Activated CD4-positive, alpha-beta T cell treated with anti-CD3 and anti-CD28 coated beads, Interleukin-2, amount 50 U/mL, for 48 hours (primary cell): ENCODE measurements at regions not wholly inside any gene's neighbourhood (a gene's known extent, or its start where the extent isn't known, plus 50 kb on each side); places are given as distances from the start of the nearest gene placed in this dataset.

Source experiments
- DNase-seq, 2 experiments: peaks; one replicate each; pipeline ENCODE4 v3.0.0-alpha.2; 2020

DNA sequence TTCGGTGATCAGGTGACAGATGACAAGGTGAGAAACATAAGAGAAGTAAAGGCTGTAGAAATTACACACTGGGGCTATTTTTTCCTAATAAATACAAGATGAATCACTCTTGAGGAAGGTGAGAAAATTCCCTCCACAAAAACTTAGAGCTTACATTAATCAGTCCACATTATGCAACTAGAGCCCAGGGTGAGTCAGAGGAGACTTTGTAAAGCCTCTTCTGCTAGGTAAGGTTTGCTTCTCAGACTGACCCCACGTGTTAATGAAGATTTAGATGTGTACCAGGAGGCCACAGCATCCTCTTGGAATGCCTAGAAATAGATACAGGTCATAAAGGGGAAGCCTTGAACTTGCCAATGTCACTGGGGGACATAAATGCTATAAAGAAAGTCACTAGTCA is 396.0 kb upstream of the SMIM31 start:
- DNase-seq: no peak

DNA sequence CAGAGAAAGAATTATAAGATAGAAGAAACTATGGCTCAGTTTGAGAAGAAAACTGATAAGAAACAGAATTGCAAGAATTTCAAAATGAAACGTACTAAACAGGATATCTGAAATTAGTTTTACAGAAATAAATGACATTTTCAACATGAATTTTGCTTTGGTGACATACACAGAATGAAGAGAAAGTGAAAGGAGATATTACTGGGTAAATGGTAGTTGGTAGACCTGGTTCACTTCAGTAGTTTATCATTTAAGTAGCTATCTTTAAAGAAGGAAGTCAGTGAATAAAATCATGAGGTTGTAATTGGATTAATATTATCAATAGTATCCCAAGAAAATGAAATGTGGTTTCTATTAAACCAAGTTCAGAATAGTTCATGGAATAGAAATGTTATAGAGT is 395.5 kb upstream of the SMIM31 start:
- no peak for DNase-seq

DNA sequence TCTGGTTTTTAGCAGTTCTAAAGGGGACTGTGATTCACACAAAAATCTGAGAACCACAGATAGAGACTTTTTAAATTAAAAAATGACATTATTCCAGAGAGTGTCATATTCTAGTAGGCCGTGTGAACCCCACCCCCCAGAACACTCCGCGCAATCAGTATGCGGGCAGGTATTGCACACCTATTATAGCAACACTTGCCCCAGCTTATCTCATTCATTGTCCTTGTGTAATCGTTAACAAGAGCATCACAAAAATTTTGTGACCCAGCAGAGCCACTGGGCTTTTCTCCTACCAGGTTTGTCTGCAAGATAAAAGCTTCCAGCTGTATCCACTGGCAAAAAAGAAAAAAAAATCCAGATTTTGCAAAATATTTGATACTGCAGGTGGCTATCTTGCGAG is 394.1 kb upstream of the SMIM31 start:
- DNase-seq: no peak

DNA sequence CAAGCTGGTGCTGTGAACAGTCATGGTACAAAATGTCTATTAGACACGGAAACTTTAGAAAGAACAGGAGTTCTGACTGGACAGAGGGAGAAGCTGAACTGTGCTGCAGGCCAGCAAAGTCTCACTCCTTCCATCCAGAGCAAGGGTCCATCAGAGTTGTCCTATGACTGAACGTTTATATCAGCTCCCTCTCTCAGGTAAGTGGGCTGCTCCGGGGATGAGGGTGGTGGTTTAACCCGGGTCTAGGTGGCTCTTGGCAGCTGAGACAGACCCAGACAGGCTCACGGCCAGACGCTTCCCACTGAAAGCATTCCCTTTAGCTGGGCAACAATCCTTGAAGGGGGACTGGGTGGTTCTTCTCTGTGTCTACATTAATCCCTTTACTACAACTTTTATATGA is 385.0 kb upstream of the SMIM31 start:
- DNase-seq: no peak

DNA sequence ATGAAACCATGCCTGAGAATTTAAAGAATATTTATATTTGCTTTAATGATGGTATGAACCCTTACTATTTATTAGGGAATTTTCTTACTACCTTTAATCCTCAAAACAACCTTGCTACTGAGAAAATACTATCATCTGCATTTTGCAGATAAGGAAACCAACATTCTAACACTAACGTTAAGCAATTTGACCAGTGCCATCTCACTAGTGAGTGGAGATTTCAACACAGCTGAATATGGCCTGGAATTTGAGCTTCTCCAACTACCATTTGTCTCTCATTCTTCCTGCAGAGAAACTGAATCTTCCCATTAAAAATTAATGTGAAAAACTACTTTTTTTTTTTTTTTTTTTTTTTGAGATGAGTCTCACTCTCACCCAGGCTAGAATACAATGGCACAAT is 380.9 kb upstream of the SMIM31 start:
- no peak for DNase-seq

DNA sequence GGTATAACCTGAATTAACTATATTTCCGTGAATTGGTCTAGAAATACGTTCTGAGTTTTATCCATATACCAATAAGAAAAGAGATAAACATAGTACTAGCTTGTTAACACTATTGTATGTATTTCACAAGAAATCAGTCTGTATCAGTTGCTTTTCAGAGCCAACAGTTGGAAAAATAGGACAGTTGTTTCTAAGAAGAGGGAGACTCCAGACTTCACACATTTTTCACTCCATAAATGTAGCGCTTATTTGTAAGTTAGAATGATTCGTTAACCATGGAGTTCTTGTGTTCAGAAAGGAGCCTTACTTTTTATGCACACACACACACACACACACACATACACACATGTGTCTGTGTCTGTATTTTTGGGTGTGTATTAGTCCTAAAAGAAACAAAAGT is 376.7 kb upstream of the SMIM31 start:
- DNase-seq: no peak

DNA sequence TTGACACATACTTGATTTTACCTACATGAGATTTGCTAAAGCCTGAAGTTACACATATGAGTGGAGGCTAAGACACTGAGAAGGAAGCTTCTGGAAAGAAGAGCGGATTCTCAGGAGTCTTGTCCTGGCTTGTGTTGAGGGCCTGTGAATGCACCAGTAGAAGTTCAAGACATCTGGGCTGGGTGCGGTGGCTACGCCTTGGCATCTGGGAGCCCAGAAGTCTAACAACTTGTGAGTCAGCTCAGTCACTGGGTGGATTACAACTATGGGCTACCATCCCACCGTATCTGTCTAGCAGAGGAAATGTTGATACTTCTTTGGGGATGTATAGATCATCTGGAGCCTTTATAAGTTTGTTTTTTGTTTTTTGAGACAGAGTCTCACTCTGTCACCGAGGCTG is 375.6 kb upstream of the SMIM31 start:
- no peak for DNase-seq

DNA sequence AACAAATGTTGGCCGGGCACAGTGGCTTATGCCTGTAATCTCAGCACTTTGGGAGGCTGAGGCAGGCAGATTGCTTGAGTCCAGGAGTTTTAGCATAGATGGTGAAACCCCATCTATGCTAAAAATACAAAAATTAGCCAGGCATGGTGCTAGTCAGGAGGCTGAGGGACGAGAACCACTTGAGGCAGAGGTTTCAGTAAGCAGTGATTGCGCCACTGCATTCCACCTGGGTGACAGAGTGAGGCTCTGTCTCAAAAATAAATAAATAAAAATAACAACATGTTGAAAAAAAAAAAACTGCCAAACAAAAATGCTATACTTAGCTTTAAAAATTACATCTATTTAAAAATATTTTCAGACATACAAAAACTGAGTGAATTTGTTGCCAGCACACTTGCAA is 374.2 kb upstream of the SMIM31 start:
- DNase-seq: no peak

DNA sequence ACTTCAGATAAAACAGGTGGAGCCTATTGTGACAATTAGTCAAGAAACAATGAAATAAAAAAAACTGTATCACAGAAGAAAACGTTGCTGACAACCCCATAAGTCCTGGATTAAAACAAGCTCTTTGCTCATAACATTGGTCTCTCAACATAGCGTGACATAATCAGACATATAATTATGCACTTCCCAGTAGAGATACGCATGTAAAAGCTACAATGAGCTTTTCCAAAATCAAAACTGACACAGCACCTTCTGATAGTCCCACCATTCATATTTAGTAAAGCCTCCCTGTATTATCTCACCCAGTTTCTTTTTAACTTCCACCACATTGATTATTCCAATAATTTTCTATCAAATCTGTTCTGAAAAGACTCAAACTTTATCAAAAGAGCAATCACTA is 372.1 kb upstream of the SMIM31 start:
- no peak for DNase-seq

DNA sequence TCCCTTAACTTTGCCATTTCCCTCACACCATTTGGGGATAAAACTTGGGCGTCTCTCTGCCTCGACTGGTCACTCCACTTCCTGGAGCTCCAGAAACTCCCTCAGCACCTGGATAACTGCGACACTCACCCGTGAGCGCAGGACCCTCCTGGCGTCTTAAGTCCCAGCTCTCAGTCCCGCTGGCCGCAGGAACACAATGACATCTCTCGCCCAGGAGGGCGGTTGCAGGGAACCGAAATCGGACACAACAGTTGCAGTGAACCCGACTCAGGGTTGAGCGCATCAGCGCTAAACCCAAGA is 370.9 kb upstream of the SMIM31 start:
- no peak for DNase-seq

DNA sequence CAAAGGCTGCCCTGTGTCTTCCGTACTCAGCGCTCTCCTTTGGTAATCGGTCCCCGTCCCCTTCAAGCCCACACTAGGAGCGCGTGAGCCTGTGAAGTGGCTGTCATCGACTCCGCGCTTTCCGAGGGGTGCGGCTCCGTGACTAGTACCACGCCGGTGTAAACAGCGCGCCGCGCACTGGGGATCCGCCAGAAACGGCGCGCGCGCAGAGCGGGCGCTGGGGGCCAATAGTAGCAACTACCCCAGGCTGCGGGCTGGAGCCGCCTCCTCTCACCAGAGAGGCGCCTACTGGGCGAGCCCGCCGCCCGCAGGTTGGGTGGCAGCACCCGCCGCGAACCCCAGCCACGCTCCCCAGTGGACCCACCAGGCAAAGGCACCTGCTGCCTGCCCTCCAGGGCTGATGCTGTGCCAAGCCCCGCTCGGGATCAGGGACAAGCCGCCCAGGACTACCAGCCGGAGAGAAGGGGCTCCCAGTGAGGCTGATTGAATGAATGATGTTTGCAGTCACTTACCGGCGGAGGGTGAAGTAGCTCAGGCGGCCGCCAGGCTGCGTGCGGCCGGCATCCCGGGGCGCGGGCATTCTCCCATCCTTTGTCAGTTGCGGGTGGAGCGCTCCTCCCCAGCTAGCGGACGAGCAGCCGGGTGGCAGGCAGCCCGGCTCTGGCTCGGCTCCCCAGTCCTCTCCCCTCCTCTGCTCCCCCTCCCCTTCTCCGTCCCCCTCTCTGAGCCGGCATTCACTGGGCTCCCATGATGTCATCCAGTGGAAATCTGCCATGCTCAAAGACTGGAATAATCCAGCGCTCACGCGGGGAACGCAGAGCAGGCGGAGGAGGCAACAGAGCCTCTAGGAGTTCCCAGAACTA is 370.3 kb upstream of the SMIM31 start:
- DNase-seq: no peak

DNA sequence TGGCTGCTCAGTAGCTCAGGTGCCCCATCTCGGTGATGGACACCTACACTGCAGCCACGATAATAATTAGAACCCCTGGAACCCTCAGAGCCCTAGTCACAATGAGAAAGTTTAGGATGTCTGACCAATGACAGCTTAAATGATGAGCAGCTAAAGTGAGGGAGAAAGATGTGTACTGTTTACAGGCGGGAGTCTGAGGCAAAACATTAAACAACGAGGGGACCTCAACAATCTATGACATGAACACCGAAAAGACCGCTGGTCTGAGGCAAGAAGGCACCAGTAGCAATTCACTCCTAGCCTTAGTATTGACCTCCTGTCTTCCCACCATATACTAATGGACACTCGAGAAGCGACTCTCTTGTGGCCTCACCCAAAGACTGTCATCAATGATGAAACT is 369.5 kb upstream of the SMIM31 start:
- no peak for DNase-seq

DNA sequence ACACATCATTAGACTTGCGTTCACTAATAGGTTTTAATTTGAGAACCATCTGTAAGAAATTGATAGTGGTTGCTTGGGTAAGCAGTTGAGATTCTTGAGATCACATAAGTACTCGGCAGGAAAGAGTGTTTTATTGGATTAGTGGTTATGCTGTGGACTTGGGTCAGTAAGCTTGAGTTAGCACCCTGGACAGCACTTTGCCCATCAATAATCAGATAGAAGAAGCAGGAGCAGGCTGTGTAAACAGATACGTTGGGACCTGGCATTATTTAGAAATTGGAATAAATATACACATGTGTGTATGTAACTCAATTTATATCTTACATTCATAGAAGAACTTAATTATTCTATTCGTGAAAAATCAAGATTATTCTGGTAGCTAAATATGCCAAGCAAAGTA is 357.5 kb upstream of the SMIM31 start:
- no peak for DNase-seq

DNA sequence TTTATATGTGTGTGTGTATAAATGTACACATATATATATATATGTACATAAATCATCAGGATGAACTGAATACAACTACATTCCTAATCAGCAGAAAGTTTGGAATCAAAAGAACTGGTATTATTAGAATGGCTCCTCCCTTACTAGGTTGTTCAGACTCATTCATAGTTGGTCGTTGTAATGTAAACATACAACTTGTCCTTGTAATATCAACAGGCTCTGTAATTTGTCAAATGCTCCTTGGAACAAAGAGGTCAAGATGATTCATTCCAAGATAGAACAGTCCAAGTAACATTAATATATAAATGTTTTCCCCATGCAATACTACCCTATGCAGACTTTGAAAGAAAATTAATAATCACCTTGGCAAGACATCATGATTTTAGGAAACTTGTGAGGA is 351.4 kb upstream of the SMIM31 start:
- DNase-seq: no peak

DNA sequence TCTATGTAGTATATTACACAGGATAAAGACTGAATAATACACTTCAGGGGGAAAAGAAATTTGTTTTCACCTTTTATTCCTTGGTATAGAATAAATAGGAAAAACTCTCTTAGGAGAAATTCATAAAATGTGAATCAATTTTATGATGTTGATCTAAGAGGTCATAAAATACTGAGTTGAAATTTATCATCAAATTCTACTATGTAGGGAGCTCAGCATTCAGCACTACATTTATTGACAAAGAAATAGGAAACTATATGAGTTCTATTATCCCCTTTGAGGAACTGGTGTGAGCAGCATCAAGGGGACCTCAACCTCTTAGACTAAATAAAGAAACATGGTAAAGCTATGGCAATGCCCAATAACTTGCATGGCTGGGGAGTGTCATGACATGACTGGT is 348.2 kb upstream of the SMIM31 start:
- no peak for DNase-seq

DNA sequence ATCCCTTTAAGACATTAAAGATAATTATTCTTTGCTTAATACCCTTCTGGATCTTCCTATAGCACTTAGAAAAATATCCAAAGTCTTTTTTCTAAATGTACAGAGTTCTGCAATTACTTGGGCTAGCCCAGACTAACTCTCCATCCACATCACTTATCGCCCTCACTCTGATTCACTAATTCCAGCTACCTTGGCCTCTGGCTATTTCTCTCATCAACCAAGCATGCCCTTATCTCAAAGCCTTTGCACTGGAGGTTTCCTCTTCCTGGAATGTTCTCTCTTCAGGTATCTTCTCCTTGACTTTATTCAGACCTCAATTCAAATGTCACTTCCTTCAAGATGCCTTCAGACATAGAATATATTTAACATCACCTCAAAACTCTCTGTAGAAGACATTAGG is 345.1 kb upstream of the SMIM31 start:
- DNase-seq: no peak

DNA sequence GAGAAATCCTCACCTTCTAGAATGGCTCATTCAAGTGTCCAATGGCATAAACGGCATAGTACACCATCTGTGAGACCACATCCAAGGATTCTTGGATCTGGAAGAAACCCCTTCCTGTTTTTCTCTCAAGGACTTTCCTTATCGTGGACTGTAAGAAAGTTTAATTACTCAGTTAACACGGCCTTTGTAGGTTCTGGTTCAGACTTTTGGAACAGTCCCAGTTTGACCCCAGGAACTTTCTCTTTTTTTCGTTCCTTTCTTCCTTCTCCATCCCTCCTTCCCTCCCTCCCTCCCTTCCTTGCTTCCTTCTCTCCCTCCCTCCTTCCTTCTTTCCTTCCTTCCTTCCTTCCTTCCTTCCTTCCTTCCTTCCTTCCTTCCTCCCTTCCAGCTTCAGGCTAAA is 343.5 kb upstream of the SMIM31 start:
- no peak for DNase-seq

DNA sequence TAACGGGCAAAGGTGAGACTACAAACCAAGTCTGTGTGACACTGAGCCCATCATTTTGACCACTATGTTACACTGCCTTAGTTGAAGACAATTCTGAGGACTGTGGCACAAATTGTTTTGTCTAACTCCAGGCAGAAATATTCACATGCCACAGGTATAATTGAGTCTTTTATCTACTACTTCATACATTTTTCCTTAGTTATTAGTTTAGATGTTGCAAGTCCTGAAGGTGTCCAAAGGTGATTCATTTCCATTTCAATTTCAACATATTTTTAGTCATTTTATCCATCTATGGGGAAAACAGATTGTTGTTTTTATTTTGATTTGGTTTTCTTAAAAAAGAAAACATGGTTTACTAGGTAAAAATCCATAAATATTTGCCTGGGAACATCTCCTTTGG is 341.7 kb upstream of the SMIM31 start:
- no peak for DNase-seq

DNA sequence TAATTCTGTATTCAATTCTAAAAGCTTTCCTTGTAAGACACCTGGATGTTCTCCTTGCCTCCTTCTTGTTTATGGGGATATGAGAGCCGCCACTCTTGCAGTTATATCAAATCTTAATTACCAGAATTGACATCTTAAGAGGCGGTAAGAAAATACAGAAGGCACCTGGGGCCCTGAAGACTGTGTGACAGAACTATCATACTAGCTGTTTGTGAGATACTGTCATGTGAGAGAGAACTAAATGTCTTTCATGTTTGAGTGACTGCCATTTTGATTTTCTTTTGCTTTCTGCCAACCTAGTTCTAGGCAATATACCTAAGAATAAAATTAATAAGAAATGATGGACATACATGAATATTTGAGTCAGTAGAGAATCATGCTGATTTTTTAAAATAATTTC is 340.2 kb upstream of the SMIM31 start:
- DNase-seq: no peak

DNA sequence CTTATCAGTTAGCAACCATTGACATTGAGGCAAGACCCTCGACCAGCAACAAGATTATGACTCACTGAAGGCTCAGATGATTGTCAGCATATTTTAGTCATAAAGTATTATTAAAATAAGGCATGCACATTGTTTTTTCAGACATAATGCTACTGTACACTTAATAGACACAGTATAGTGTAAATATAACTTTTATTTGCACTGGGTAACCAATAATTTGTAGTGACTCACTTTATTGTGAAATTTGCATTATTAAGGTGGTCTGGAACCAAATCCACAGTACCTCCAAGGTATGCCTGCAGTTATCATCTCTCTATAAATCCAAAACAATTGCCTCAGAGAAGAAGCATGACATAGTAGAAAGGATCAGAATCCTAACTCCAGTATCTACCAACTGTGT is 330.1 kb upstream of the SMIM31 start:
- no peak for DNase-seq

DNA sequence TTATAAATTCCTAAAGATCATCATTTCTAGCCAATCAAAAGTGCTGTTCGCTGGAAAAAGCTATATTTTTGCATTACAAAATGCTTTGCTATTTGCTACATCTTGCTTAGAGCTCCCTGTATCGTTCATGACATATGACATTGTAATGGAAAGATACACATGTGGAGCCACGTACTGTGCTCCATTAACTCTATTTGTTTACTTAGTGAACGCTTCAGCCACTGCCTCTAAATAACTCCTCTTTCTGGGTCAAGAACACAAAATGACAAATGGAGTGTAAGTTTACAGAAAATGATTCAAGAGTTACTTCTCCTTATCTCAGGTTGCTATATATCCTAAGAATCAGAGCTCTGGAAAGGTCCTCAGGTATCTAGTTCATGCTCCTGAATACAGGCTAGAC is 329.1 kb upstream of the SMIM31 start:
- no peak for DNase-seq

DNA sequence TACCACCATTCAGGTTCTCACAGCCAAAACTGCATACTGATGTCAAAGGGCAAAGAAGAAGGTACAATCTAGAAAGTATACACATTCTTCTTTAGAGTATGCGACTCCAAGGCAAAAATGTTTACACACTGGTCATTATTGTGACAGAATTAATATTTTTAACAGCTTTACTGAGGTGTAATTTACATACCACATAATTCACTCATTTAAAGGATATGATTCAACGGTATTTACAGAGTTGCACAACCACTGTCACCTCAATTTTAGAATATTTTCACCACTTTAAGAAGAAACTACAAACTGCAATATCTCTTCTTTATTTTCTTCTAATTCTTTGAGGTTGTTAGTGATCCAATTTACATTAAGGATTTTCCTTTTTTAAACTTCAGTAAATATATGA is 325.4 kb upstream of the SMIM31 start:
- DNase-seq: no peak

DNA sequence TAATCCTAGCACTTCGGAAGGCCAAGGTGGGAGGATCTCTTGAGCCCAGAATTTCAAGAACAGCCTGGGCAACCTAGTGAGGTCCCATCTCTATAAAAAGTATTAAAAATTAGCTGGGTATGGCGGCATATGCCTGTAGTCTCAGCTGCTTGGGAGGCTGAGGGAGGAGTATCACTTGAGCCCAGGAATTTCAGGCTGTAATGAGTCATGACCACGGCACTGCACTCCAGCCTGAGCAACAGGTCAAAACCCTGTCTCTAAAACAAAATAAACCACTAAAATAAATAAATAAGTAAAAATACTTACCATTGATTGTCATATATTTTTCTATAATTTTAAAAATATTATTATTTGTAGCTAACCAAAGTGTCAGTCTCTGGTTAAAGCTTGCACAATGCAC is 315.6 kb upstream of the SMIM31 start:
- DNase-seq: no peak

DNA sequence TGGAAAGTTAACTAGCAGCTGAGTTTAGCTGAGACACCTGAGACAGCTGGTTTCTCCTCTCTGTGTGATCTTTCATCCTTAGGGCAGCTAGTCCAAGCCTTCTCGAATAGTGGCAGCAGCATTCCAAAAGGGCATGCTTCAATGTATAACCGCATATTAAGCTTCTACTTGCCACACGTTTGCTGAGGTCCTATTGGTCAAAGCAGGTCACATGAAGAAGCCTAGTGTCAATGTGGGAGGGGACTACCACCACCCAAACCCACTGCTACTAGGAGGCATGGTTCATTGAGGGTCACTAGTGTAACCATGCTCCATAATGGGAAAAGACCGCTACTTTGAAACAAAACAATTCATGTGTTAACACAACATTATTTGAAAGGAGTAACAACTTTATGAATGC is 314.9 kb upstream of the SMIM31 start:
- no peak for DNase-seq

DNA sequence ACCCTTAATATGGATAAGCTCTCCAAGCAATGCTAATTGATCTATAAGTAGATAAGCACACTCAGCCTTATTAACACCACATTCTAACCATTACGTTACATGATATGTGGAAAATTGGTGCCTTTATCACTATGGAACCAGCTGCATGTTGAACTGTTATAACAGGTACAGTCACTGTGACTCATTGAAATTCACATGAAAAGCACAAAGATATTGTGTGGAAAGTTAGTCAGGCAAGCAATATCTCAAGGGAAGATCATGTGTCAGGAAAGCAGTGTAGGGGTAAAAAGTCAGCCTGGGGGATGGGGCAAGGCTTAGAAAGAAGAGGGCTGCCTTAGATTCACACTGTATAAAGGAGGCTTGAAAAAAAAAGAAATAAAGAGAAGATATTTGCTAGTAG is 313.7 kb upstream of the SMIM31 start:
- no peak for DNase-seq

DNA sequence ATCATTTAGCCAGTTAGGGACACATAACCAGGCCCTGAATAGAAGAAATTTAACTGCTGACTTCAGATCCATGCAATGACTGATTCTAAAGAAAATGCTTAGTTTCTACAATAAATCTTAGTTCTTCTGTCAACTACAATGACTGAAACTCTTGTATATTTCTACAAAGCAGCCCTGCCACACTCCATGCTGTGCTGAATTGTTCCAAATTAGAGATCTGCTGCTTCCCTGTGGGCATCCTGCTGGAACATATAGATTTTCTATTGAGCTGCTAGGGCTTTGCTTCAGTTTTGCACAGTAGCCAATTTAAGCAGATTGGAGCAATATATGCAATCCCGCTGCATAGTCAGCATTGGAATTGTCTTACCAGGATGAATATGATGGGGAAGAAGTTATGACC is 312.8 kb upstream of the SMIM31 start:
- DNase-seq: no peak
